ENCODE measurements at regions not wholly inside any gene's neighbourhood (a gene's known extent, or its start where the extent isn't known, plus 50 kb on each side); places are given as distances from the start of the nearest gene placed in this dataset.

GRCh38 chr17:5747964-5748363 lies 163.7 kb upstream of the NLRP1 start:
- TF ChIP-seq CTCF (IDR thresholded peaks at IDR 0.05), result no peak
- TF ChIP-seq POLR2AphosphoS5 (IDR thresholded peaks at IDR 0.05), result no peak

Data from prostate gland (tissue), 2 donors.